ENCODE measurements at regions not wholly inside any gene's neighbourhood (a gene's known extent, or its start where the extent isn't known, plus 50 kb on each side); places are given as distances from the start of the nearest gene placed in this dataset.

DNA sequence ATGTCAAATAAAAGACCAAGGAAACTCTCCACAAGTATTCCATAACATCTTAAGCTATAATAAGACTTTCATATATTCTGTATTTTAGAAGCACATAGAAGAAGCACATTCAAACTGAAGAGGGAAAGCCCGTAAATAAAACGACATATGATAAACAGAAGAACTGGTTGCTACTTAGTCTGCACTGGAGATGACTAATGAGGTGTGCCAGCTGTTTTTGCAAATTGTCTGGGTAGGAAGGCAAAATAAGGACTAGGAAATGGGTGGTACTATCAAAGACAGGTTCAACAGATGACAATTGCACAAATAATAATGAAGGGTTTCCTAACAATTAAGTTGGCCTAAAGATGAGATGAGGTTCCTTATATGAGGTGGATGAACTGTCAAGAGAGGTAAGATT lies 593.2 kb upstream of the CCDC179 start:
- H2AFZ ChIP-seq (ENCODE audit: low read depth, low read length): no peak overlapping the region
- Mint-ChIP-seq H3K4me3 (ENCODE audit: unreplicated experiment) (no peak overlapping the region), H3K36me3 (ENCODE audit: low read depth, unreplicated experiment) (no peaks in the 10 kb centered on the region), H3K9me3 (ENCODE audit: unreplicated experiment) (peaks cover 6% of the 10 kb centered on the region), H3K4me1 (ENCODE audit: low read depth, unreplicated experiment) (no peaks in the 10 kb centered on the region), H3K27me3 (ENCODE audit: low read depth, unreplicated experiment) (no peaks in the 10 kb centered on the region), H3K27ac (ENCODE audit: unreplicated experiment) (no peak overlapping the region)
- FAIRE-seq (no peak), DNase-seq (ENCODE audit: low read depth) (no peak)
- no peaks in the 10 kb centered on the region for H3K9me3 ChIP-seq (ENCODE audit: insufficient read depth, low read depth, low read length)
- H3K27ac ChIP-seq (ENCODE audit: low read depth, low read length): no peak overlapping the region
- no peak for TF ChIP-seq EZH2 (IDR thresholded peaks at IDR 0.05; ENCODE audit: insufficient read depth, low read length)
- TF ChIP-seq, protein P1, sequence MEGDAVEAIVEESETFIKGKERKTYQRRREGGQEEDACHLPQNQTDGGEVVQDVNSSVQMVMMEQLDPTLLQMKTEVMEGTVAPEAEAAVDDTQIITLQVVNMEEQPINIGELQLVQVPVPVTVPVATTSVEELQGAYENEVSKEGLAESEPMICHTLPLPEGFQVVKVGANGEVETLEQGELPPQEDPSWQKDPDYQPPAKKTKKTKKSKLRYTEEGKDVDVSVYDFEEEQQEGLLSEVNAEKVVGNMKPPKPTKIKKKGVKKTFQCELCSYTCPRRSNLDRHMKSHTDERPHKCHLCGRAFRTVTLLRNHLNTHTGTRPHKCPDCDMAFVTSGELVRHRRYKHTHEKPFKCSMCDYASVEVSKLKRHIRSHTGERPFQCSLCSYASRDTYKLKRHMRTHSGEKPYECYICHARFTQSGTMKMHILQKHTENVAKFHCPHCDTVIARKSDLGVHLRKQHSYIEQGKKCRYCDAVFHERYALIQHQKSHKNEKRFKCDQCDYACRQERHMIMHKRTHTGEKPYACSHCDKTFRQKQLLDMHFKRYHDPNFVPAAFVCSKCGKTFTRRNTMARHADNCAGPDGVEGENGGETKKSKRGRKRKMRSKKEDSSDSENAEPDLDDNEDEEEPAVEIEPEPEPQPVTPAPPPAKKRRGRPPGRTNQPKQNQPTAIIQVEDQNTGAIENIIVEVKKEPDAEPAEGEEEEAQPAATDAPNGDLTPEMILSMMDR (IDR thresholded peaks at IDR 0.05; ENCODE audit: insufficient read depth, low read depth, low read length): no peak
- no peak overlapping the region for H3K4me3 ChIP-seq (ENCODE audit: insufficient read depth, low read depth, low read length)
- H3K4me2 ChIP-seq (ENCODE audit: low read length): no peak overlapping the region
- H3K27me3 ChIP-seq (ENCODE audit: insufficient read depth, low read length): no peaks in the 10 kb centered on the region
- H3K36me3 ChIP-seq (ENCODE audit: insufficient read depth, low read length): no peaks in the 10 kb centered on the region
- H3K4me1 ChIP-seq (ENCODE audit: insufficient read depth, low read length): no peaks in the 10 kb centered on the region
- no peak overlapping the region for H3K9ac ChIP-seq (ENCODE audit: low read length)
- no peaks in the 10 kb centered on the region for H3K79me2 ChIP-seq (ENCODE audit: insufficient read depth, low read length)
- H4K20me1 ChIP-seq (ENCODE audit: insufficient read depth, low read length): no peaks in the 10 kb centered on the region

DNA sequence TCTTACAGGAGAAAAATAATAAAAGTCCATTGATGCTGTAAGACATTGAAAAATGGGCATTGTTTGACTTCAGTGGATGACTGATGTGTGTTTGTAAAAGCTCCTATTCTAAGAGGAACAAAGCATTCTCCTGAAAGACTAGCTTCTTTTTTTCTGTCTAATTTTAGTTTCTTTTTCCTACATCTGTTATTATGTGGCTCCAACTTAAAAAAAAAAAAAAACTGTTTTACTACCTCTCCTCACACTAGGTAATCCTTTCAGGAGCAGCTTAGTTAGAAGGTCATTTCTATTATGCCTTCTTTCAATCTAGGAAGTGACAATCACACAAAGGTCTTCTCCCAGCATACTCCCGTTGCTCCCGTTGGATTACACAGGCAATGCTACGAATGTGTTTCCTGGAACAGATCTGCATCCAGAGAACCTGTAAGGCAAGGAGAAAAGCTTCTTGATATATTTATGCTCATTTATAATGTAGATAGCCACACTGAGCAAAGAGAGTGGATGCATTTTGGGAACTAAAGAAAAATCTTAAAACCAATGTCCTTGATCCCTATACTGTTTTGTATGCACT lies 595.1 kb upstream of the CCDC179 start:
- Mint-ChIP-seq H3K36me3 (ENCODE audit: low read depth, unreplicated experiment) (no peaks in the 10 kb centered on the region), H3K4me1 (ENCODE audit: low read depth, unreplicated experiment) (no peaks in the 10 kb centered on the region), H3K27ac (ENCODE audit: unreplicated experiment) (no peak overlapping the region), H3K27me3 (ENCODE audit: low read depth, unreplicated experiment) (no peaks in the 10 kb centered on the region), H3K4me3 (ENCODE audit: unreplicated experiment) (no peak overlapping the region), H3K9me3 (ENCODE audit: unreplicated experiment) (peaks cover 6% of the 10 kb centered on the region)
- no peaks in the 10 kb centered on the region for H3K4me1 ChIP-seq (ENCODE audit: insufficient read depth, low read length)
- H4K20me1 ChIP-seq (ENCODE audit: insufficient read depth, low read length): no peaks in the 10 kb centered on the region
- H3K4me3 ChIP-seq (ENCODE audit: insufficient read depth, low read depth, low read length): no peak overlapping the region
- H3K36me3 ChIP-seq (ENCODE audit: insufficient read depth, low read length): no peaks in the 10 kb centered on the region
- no peaks in the 10 kb centered on the region for H3K27me3 ChIP-seq (ENCODE audit: insufficient read depth, low read length)
- peak overlapping the region; percentile 37 for H2AFZ ChIP-seq (ENCODE audit: low read depth, low read length)
- DNase-seq (ENCODE audit: low read depth) (no peak), FAIRE-seq (no peak)
- peak overlapping the region; percentile 40 for H3K4me2 ChIP-seq (ENCODE audit: low read length)
- TF ChIP-seq, protein P1 (IDR thresholded peaks at IDR 0.05; ENCODE audit: insufficient read depth, low read depth, low read length): no peak
- no peak for TF ChIP-seq EZH2 (IDR thresholded peaks at IDR 0.05; ENCODE audit: insufficient read depth, low read length)
- H3K27ac ChIP-seq (ENCODE audit: low read depth, low read length): no peak overlapping the region
- no peaks in the 10 kb centered on the region for H3K9me3 ChIP-seq (ENCODE audit: insufficient read depth, low read depth, low read length)
- no peaks in the 10 kb centered on the region for H3K79me2 ChIP-seq (ENCODE audit: insufficient read depth, low read length)
- no peak overlapping the region for H3K9ac ChIP-seq (ENCODE audit: low read length)

DNA sequence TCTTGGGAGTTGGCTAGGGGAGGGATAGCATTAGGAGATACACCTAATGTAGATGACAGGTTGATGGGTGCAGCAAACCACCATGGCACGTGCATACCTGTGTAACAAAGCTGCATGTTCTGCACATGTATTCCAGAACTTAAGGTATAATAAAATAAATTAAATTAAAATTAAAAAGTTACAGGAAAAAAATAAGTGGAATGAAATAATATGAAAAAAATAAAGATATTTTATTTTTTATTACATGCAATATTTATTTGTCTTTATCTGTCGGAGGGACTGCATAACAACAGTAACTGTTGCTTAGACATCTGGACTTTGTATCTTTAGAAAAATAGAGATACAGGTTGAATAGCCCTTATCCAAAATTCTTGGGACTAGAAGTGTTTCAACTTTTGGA lies 597.4 kb upstream of the CCDC179 start:
- no peak for FAIRE-seq

More for the DNA sequence above, 597.4 kb upstream of the CCDC179 start:
- H3K27ac ChIP-seq (ENCODE audit: low read depth, low read length): no peak overlapping the region
- no peak for TF ChIP-seq EZH2 (IDR thresholded peaks at IDR 0.05; ENCODE audit: insufficient read depth, low read length)
- TF ChIP-seq, protein P1 (IDR thresholded peaks at IDR 0.05; ENCODE audit: insufficient read depth, low read depth, low read length): no peak
- no peaks in the 10 kb centered on the region for H4K20me1 ChIP-seq (ENCODE audit: insufficient read depth, low read length)
- Mint-ChIP-seq H3K4me3 (ENCODE audit: unreplicated experiment) (no peak overlapping the region), H3K27ac (ENCODE audit: unreplicated experiment) (no peak overlapping the region), H3K27me3 (ENCODE audit: low read depth, unreplicated experiment) (no peaks in the 10 kb centered on the region), H3K9me3 (ENCODE audit: unreplicated experiment) (no peaks in the 10 kb centered on the region), H3K4me1 (ENCODE audit: low read depth, unreplicated experiment) (no peaks in the 10 kb centered on the region), H3K36me3 (ENCODE audit: low read depth, unreplicated experiment) (no peaks in the 10 kb centered on the region)
- H3K27me3 ChIP-seq (ENCODE audit: insufficient read depth, low read length): no peaks in the 10 kb centered on the region
- H3K4me3 ChIP-seq (ENCODE audit: insufficient read depth, low read depth, low read length): no peak overlapping the region
- no peaks in the 10 kb centered on the region for H3K4me1 ChIP-seq (ENCODE audit: insufficient read depth, low read length)
- no peak overlapping the region for H2AFZ ChIP-seq (ENCODE audit: low read depth, low read length)
- no peak for DNase-seq (ENCODE audit: low read depth)
- no peaks in the 10 kb centered on the region for H3K36me3 ChIP-seq (ENCODE audit: insufficient read depth, low read length)
- H3K9ac ChIP-seq (ENCODE audit: low read length): no peak overlapping the region
- no peak overlapping the region for H3K4me2 ChIP-seq (ENCODE audit: low read length)
- no peaks in the 10 kb centered on the region for H3K9me3 ChIP-seq (ENCODE audit: insufficient read depth, low read depth, low read length)
- H3K79me2 ChIP-seq (ENCODE audit: insufficient read depth, low read length): no peaks in the 10 kb centered on the region
